Stimulated activated naive CD8-positive, alpha-beta T cell treated with anti-CD3 and anti-CD28 coated beads, Interleukin-15, amount 100 ng/mL, for 72 hours (primary cell): ENCODE measurements at regions not wholly inside any gene's neighbourhood (a gene's known extent, or its start where the extent isn't known, plus 50 kb on each side); places are given as distances from the start of the nearest gene placed in this dataset.
A peak's percentile ranks its signal among the peaks of the same experiment; 100 is the strongest.

Source experiments
- ATAC-seq: fragments of 150-1000 bp; cut with Tn5 transposase; 2 replicates; pipeline ENCODE4 v1.10.0; 2021; ENCODE audit warnings: mild to moderate bottlenecking, moderate library complexity
- DNase-seq, 2 donors: peaks; one replicate each; pipeline ENCODE4 v3.0.0; 2021 to 2022
- H3K27ac Mint-ChIP-seq, 2 donors: one replicate each; pipeline ENCODE4 v1.8.0; 2022; ENCODE audit warnings: mild to moderate bottlenecking in 2 of 2, mixed read lengths in 2 of 2, moderate library complexity in 2 of 2
- H3K27me3 Mint-ChIP-seq: one replicate; pipeline ENCODE4 v1.8.0; 2022; ENCODE audit warnings: mixed read lengths
- H3K4me1 Mint-ChIP-seq: one replicate; pipeline ENCODE4 v1.8.0; 2022; ENCODE audit warnings: mild to moderate bottlenecking, mixed read lengths
- H3K4me3 Mint-ChIP-seq, 2 donors: one replicate each; pipeline ENCODE4 v1.8.0; 2022; ENCODE audit warnings: mild to moderate bottlenecking in 2 of 2, mixed read lengths in 2 of 2, moderate library complexity in 1 of 2
- H3K9me3 Mint-ChIP-seq, 2 donors: one replicate each; pipeline ENCODE4 v1.8.0; 2022; ENCODE audit warnings: mixed read lengths in 2 of 2

DNA sequence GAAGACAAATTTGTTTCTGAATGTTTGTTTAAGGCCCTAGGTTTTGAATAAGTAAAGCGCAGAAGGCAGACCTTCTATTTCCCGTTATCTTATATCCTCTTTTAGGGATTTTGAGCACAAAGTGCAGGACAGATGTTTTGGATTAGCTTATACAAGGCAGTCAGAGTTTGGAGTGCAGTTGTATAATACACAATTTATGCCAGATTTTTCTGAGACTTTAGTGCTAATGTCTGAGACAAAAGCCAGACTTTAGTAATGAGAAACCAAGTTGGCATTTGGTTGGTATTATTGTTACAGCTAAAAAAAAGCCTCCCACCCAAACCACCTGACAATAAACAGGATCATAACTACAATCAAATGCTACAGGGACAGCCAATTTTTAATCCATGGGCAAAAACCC is 309.9 kb upstream of the SATB1 start:
- Mint-ChIP-seq H3K9me3 (peaks cover 5 to 7% of the 10 kb centered on the region in 2 donors), H3K27me3 (no peaks in the 10 kb centered on the region), H3K4me3 (no peak overlapping the region), H3K4me1 (peaks cover 69% of the 10 kb centered on the region), H3K27ac (no peak overlapping the region)
- no peak for DNase-seq
- ATAC-seq, result no peak

DNA sequence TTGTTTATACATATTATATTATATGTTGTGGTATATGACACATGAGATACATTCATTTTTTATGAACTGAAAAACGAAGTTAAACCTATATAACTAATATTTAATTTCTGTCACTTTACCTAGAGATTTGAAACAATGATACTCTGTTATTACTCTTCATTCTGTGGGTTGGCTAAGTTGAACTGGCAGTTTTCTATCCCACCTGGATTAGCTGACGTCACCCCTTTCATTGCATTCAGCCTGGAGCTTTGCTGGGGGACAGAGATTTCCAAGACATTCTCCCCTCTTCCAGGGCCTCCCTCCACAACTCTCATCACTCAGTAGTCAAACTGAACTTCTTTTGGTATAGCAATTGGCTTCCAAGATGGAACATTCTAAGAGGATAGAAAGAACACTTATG is 309.2 kb upstream of the SATB1 start:
- Mint-ChIP-seq H3K4me3 (no peak overlapping the region), H3K27ac (no peak overlapping the region), H3K27me3 (no peaks in the 10 kb centered on the region), H3K4me1 (peaks cover 68% of the 10 kb centered on the region), H3K9me3 (peaks cover 5 to 7% of the 10 kb centered on the region in 2 donors)
- DNase-seq, result no peak
- ATAC-seq, result no peak

DNA sequence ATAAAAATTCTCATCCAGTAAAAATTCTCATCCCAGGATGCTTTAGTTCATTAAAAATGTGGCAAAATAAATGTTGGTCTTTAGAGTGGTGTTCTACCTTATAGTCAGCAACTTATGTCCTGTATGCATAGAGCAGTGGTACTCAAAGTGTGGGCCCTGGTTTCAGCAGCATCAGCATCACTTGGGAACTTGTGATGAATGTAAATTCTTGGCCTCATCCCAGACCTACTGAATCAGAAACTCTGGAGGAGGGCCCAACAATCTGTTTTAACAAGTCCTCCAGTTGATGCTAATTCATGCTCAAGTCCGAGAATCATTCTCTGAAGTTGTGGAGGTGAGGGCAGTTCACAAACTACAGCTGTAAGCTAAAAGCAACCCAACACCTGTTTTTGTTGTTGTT is 307.3 kb upstream of the SATB1 start:
- no peak for ATAC-seq
- peaks cover 62% of the 10 kb centered on the region for H3K4me1 Mint-ChIP-seq

DNA sequence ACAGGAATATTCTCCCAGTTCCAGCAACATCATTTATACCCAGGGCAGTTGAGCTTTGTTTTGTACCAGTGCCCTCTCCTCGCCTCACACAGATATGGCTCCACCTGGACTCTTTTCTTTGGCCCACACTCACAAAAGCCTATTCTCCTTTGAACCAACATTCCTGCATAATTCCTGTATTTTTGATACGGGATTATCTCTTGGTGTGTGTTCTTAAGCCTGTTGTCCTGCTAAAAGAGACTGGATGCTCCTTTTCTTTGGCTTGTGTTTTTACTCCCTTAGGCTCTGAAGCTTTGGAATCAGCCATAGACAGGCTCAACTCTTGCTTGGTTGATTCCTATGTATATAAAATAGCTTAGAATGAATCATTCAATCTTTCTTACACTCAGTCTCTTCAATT is 305.4 kb upstream of the SATB1 start:
- no peak for DNase-seq
- ATAC-seq, result no peak
- Mint-ChIP-seq H3K4me1 (peaks cover 67% of the 10 kb centered on the region), H3K27ac (no peak overlapping the region), H3K27me3 (no peaks in the 10 kb centered on the region), H3K9me3 (peaks cover 7 to 10% of the 10 kb centered on the region in 2 donors), H3K4me3 (no peak overlapping the region)

More for the DNA sequence above, 307.3 kb upstream of the SATB1 start:
- Mint-ChIP-seq H3K27ac (no peak overlapping the region), H3K9me3 (peaks cover 7% of the 10 kb centered on the region in 2 donors), H3K27me3 (no peaks in the 10 kb centered on the region), H3K4me3 (no peak overlapping the region)
- DNase-seq, result no peak

DNA sequence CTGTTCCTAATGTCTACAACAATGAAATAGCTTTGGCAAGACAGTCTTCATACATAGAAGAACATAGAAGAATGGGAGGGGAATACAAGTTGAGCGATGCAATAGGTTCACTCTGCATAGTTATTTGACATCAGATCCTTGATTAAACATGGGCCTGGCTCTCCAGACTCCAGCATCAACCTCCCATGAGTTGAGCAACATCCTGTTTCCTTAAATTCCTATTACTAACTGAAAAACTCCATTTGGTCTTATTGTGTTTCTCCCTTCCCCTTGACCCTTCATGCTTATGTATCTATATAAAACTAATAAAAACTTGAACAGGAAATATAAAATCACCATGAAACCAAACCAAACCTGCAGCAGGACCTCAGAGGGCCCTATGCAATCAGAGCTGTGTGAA is 304.5 kb upstream of the SATB1 start:
- H3K4me3 Mint-ChIP-seq, result no peak overlapping the region
- no peaks in the 10 kb centered on the region for H3K27me3 Mint-ChIP-seq
- H3K4me1 Mint-ChIP-seq, result peaks cover 73% of the 10 kb centered on the region
- DNase-seq, result no peak
- no peak for ATAC-seq
- H3K27ac Mint-ChIP-seq, result no peak overlapping the region
- peaks cover 5 to 10% of the 10 kb centered on the region in 2 donors for H3K9me3 Mint-ChIP-seq

DNA sequence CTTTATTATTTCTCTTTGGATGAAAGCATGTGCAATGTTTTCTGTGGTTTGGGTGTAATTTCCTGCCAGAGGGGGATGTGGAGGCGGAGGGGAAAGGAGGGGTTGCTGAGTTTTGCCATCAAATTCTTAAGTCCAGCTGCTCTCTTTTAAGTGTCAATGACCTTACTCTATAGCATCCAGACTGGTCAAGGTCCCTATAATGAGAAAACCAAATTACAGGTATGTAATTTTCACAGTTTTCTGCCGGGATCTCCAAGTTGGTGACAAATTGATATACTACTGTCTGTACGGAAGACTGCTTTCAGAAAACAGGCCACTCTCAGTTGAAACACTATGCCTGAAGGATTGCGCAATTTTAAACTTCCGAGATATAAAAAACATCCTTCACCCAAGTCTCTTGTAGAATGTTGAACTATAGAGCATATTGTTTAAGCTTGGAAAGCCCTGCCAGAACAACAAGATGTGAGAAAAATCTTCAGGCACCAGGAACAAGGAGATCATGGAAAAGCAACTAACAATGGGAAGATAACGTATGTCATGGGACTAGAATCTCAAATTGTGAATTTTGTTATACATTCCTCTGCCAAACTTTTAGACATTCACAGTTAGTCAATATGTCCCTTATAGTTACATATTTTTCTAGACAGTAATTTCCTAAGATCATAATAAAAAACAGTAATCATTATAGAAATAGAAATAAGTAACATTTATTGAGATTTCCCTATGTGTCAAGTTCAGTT is 300.7 kb upstream of the SATB1 start:
- peaks cover 0 to 10% of the 10 kb centered on the region in 2 donors for H3K9me3 Mint-ChIP-seq

DNA sequence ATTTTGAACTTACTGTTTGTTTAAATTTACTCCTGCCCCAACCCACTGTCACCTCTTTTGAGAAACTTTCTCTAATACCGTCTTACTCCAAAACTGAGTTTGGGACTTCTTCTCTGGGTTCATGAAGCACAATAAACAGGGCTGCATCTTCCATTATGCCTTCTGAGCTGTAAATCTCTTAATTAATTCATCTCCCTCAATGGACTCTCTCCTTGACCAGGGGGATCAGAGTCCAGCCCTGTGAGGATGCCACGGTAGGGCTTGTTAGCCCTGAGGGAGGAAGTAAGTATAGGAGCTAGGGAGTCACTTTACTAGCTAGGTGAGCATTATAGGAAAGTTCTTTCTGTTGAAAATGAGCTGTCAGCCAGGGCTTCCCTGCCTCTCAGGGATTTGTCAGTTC is 299.3 kb upstream of the SATB1 start:
- Mint-ChIP-seq H3K27me3 (no peaks in the 10 kb centered on the region), H3K4me3 (peak overlapping the region; percentile 82 to 92), H3K27ac (peak overlapping the region; percentile 78 to 81), H3K9me3 (peaks cover 0 to 7% of the 10 kb centered on the region in 2 donors), H3K4me1 (peaks cover 60% of the 10 kb centered on the region)
- DNase-seq (no peak), ATAC-seq (peak; percentile 6)

More for the DNA sequence above, 300.7 kb upstream of the SATB1 start:
- ATAC-seq, result peak; percentile 78
- Mint-ChIP-seq H3K27ac (peak overlapping the region; percentile 78 to 93), H3K4me1 (peaks cover 72% of the 10 kb centered on the region), H3K4me3 (peak overlapping the region; percentile 85 to 92), H3K27me3 (no peaks in the 10 kb centered on the region)
- DNase-seq, result peak in 1 of 2 donors; percentile 49

DNA sequence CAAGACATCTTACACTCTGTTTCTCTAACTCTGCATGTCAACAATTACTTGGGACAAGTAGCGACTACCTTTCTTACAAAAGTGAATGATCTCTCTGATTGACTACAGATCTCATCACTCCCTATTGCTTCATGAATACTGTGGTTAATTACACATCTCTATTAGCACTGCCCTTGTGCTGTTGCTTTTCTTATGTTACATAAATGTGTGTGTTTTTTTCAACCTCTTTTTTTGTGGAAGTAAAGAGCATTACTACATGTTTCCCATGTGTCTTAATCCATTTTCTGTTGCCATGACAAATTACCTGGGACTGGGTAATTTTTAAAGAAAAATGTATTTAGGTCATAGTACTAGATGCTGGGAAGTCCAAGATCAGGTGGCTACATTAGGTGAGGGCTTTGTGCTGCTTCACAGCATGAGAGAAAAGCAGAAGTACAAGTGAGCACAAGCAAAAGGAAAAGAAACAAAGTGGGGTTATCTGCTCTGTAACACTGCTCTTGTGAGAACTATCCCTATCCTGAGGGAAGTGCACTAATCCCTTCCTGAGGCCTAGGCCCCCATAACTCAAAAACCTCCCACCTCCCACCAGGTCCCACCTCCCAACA is 298.2 kb upstream of the SATB1 start:
- peak overlapping the region in 1 of 2 donors; percentile 90 for H3K27ac Mint-ChIP-seq
- peak overlapping the region; percentile 82 to 92 for H3K4me3 Mint-ChIP-seq
- DNase-seq (no peak), ATAC-seq (no peak)
- H3K27me3 Mint-ChIP-seq, result no peaks in the 10 kb centered on the region
- H3K9me3 Mint-ChIP-seq, result peaks cover 0 to 14% of the 10 kb centered on the region in 2 donors
- H3K4me1 Mint-ChIP-seq, result peaks cover 66% of the 10 kb centered on the region

DNA sequence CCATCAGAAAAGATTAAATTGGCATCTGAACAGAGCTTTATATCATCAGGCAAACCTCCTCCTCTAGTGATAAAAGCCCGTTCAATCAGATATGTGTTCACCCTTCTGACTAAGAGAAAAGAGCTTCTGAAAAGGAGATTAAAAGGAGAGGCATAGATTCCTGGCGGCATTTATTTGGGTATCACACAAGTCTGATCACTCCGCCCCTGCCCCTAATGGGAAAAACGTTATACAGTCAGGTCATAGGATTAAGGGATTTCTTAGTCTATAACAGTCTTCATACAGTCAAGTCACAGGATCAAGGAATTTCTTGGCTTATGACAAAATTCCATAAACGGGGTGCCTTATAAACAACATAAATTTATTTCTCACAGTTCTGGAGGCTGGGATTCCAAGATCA is 295.4 kb upstream of the SATB1 start:
- Mint-ChIP-seq H3K27ac (no peak overlapping the region), H3K4me3 (no peak overlapping the region), H3K4me1 (peaks cover 66% of the 10 kb centered on the region), H3K9me3 (peaks cover 7 to 20% of the 10 kb centered on the region in 2 donors), H3K27me3 (no peaks in the 10 kb centered on the region)
- DNase-seq (no peak), ATAC-seq (no peak)

DNA sequence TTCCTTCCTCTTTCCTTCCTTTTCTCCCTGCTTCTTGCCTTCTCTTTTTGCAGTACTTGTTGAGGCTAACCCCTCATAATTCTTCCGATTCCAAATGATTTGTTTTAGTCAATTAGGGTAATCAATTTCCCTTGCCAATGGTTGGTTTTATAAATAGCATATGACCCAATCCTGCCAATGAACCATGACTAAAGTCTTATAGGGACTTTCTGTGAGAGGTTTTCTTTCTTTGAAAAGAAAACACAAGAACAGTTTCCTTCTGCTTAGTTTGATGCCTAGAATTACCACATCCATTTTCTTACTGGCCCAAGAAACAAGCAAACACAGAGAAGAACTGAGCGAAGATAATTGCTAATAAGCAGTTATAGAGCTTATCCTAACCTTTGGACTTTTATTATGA is 292.5 kb upstream of the SATB1 start:
- H3K4me1 Mint-ChIP-seq, result peaks cover 68% of the 10 kb centered on the region
- ATAC-seq, result peak; percentile 51
- DNase-seq, result no peak
- peak overlapping the region; percentile 89 to 97 for H3K27ac Mint-ChIP-seq
- H3K4me3 Mint-ChIP-seq, result peak overlapping the region; percentile 52 to 76
- H3K27me3 Mint-ChIP-seq, result no peaks in the 10 kb centered on the region
- peaks cover 7 to 20% of the 10 kb centered on the region in 2 donors for H3K9me3 Mint-ChIP-seq

DNA sequence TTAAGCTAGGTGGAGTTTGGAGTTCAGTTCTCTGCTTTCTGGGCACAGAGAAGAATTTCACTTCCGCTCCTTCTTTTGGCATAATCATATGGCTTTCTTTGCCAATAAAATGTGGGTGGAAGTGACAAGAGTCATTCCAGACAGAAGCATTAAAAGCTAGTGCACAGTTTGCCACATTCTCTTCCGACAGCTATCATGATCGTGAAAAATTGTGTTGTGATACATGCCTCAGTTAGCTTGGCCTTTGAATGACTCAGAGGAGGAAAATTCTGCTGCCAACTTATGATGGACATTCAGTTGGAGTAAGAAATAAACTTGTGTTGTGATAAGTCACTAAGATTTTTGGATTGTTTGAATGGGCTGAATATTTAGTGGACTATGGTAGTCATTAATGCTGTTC is 291.7 kb upstream of the SATB1 start:
- Mint-ChIP-seq H3K27ac (peak overlapping the region in 1 of 2 donors; percentile 97), H3K27me3 (no peaks in the 10 kb centered on the region), H3K4me3 (peak overlapping the region; percentile 17 to 65), H3K4me1 (peaks cover 76% of the 10 kb centered on the region), H3K9me3 (peaks cover 7 to 20% of the 10 kb centered on the region in 2 donors)
- ATAC-seq (no peak), DNase-seq (no peak)

DNA sequence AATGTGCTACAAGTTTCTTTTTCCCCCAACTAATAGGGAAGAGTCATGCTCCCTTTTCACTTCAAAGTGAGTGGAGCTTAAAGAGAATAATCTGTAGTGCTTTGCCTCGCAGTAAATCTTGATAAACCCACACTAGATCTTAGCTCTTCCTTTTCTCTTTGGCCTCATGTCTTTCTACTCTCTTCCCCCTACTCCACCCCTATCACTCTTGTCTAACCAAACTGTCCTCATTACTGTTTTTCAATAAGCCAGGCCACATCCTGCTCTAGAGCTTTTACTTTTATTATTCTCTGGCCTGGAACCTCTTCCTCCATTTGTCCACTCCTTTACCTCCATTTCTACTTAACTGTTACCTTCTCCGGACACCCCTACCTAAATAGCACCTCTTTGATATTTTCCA is 291.0 kb upstream of the SATB1 start:
- DNase-seq, result no peak
- peak overlapping the region; percentile 72 to 97 for H3K27ac Mint-ChIP-seq
- H3K27me3 Mint-ChIP-seq, result no peaks in the 10 kb centered on the region
- H3K4me1 Mint-ChIP-seq, result peaks cover 76% of the 10 kb centered on the region
- ATAC-seq, result peak; percentile 37
- peak overlapping the region; percentile 17 to 65 for H3K4me3 Mint-ChIP-seq
- H3K9me3 Mint-ChIP-seq, result peaks cover 7 to 20% of the 10 kb centered on the region in 2 donors

DNA sequence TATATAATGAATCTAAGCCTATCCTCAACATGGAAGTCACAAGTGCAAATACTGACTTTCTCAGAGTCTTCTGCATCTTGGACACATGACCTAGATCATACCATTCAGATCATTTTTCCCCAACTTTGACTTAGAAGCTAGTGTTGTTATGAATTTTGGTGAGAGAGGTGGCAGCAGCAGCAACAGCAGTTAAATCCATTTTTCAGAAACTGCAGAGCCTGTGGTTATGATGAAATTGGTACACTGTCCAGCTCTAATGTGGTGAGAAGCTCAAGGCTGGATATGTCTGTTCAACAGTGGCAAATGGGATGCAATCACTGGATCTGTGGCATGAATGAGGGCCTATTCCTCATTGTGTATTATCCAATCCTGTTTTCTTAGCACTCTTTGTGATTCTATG is 290.1 kb upstream of the SATB1 start:
- Mint-ChIP-seq H3K4me3 (peak overlapping the region in 1 of 2 donors; percentile 41), H3K9me3 (peaks cover 7 to 20% of the 10 kb centered on the region in 2 donors), H3K4me1 (peaks cover 76% of the 10 kb centered on the region), H3K27me3 (no peaks in the 10 kb centered on the region), H3K27ac (peak overlapping the region; percentile 83 to 97)
- no peak for ATAC-seq
- DNase-seq, result no peak

DNA sequence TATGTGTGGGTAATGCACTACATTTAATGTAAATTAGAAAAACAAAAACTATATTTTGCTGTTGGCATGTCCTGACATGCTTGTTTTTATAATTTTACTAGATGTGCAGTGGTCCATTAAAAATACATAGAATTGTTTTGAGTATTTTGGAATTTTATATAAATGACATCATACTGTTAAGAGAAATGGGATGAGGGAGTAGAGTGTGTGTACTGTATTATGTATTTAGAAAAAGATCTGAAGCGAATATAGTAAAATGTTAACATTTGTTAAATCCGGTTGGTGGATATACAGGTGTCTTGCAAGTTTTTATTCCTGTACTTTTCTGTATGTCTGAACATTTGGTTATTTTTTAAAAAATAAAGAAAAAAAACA is 288.4 kb upstream of the SATB1 start:
- peak overlapping the region; percentile 99 to 100 for H3K27ac Mint-ChIP-seq
- peak overlapping the region; percentile 72 to 76 for H3K4me3 Mint-ChIP-seq

DNA sequence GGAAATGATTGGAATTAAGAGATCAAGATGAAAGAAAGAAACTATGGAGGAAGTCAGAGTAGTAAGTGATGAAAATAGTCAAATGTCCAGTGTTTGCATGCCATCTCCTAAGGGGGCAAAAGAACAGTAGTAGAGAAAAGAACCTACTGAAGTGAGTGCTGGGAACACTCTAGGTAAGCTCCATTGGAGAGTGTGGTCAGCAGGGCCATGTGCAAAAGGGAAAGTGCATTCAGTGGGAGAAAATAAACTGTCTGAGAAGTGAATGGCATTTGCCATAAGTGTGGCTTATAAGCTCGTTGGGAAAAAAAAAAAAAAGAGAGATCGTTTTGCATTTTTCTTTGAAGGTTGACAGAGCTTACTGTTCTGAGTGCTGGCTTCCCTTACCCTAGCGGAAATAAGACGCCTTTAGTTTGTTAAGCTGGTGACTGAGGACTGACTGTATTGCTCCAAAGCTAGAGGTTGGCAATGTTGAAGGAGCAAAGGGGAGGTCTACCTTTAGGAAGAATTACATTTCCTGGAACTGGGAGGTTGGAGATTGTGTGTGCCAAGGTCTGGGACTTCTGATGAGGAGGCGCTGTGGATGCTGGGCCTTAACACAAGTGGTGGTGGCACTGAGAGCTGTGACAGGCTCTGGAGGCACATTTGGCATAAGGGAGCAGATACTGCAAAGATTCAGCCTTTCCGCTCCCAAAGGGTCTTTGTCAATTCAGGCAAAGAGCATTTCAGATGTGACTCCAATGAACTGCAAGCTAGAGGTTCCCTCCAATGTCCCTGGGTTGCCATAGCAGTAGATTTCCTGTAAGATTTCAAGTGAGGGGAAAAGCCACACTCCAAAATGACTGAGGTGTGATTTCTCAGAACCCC is 287.8 kb upstream of the SATB1 start:
- no peaks in the 10 kb centered on the region for H3K27me3 Mint-ChIP-seq
- DNase-seq (peak; percentile 37 to 78), ATAC-seq (peak; percentile 87)
- peaks cover 72% of the 10 kb centered on the region for H3K4me1 Mint-ChIP-seq
- peaks cover 8 to 14% of the 10 kb centered on the region in 2 donors for H3K9me3 Mint-ChIP-seq
- peak overlapping the region; percentile 72 to 76 for H3K4me3 Mint-ChIP-seq
- H3K27ac Mint-ChIP-seq, result peak overlapping the region; percentile 99 to 100

More for the DNA sequence above, 288.4 kb upstream of the SATB1 start:
- H3K9me3 Mint-ChIP-seq, result peaks cover 7 to 11% of the 10 kb centered on the region in 2 donors
- H3K4me1 Mint-ChIP-seq, result peaks cover 77% of the 10 kb centered on the region
- DNase-seq (no peak), ATAC-seq (no peak)
- H3K27me3 Mint-ChIP-seq, result no peaks in the 10 kb centered on the region
